K562 (cell line): ENCODE measurements at regions not wholly inside any gene's neighbourhood (a gene's known extent, or its start where the extent isn't known, plus 50 kb on each side); places are given as distances from the start of the nearest gene placed in this dataset.

Experiments
- ARHGAP35 ChIP-seq: fragments of 450-650 bp; IDR thresholded peaks from 2 replicates; pipeline ENCODE4 v1.6.1; 2018; ENCODE audit not compliant: partially characterized antibody
- EHMT2 ChIP-seq: fragments of 450-650 bp; IDR thresholded peaks from 2 replicates; pipeline ENCODE4 v1.6.1; 2018; ENCODE audit warnings: antibody characterized with exemption
- JUND ChIP-seq, 2 experiments: IDR thresholded peaks; 2 replicates in 1 of 2; 3 replicates in 1 of 2; pipeline ENCODE4 v1.6.1; 2011; ENCODE audit warnings: borderline replicate concordance in 2 of 2, low read depth in 2 of 2, low read length in 2 of 2, improper control_type of control experiment in 1 of 2, missing biosample characterization in 1 of 2, missing genetic modification characterization in 1 of 2, missing genetic modification reagents in 1 of 2
- NFIC ChIP-seq: fragments of 450-650 bp; IDR thresholded peaks from 2 replicates; pipeline ENCODE4 v1.6.1; 2017; ENCODE audit warnings: mild to moderate bottlenecking, inconsistent platforms
- SMC3 ChIP-seq: conservative IDR thresholded peaks from 2 replicates; pipeline ENCODE4 v1.6.1; 2011; ENCODE audit warnings: low read depth, low read length, improper control_type of control experiment; ENCODE audit not compliant: insufficient read depth
- XRCC5 ChIP-seq: fragments of 200-400 bp; formaldehyde crosslinking; IDR thresholded peaks from 2 replicates; pipeline ENCODE4 v1.6.1; 2017; ENCODE audit warnings: low read depth, mild to moderate bottlenecking, low read length
- TF ChIP-seq, protein P1 (sequence below): fragments of 250-450 bp; sonication (Bioruptor Pico); IDR thresholded peaks from 2 replicates; pipeline ENCODE4 v1.5.0; 2022; ENCODE audit warnings: mild to moderate bottlenecking

DNA sequence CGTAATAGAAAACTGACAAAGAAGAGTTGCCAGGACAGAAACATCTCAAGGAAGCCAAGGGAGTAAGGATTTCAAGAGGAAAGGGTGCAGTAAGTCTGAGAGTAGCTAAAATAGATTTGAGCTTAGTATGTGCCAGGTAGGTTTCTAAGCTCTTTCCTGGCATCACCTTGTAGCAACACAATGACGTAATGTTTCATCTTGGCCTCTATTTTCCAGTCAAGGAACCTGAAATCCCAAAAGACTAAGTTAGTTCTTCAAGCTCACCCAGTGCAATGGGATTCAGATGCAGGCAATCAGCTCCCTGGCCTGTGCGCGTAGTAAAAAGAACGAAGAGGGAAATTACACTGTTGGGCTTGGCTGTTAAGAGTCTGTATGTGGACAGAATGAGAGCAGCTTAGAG lies 586.5 kb upstream of the TENM3 start:
- TF ChIP-seq NFIC (no peak), XRCC5 (no peak), JUND (IDR thresholded peaks at IDR 0.05; ENCODE audit: borderline replicate concordance, low read depth, low read length) (no peak), JUND (tag; IDR thresholded peaks at IDR 0.05; ENCODE audit: borderline replicate concordance, low read depth, low read length) (no peak), EHMT2 (no peak), SMC3 (no peak), ARHGAP35 (no peak)
- TF ChIP-seq, protein P1, sequence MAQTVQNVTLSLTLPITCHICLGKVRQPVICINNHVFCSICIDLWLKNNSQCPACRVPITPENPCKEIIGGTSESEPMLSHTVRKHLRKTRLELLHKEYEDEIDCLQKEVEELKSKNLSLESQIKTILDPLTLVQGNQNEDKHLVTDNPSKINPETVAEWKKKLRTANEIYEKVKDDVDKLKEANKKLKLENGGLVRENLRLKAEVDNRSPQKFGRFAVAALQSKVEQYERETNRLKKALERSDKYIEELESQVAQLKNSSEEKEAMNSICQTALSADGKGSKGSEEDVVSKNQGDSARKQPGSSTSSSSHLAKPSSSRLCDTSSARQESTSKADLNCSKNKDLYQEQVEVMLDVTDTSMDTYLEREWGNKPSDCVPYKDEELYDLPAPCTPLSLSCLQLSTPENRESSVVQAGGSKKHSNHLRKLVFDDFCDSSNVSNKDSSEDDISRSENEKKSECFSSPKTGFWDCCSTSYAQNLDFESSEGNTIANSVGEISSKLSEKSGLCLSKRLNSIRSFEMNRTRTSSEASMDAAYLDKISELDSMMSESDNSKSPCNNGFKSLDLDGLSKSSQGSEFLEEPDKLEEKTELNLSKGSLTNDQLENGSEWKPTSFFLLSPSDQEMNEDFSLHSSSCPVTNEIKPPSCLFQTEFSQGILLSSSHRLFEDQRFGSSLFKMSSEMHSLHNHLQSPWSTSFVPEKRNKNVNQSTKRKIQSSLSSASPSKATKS (CRISPR knock-in tag): no peak
